Lower lobe of right lung (tissue), 2 donors: ENCODE measurements at regions not wholly inside any gene's neighbourhood (a gene's known extent, or its start where the extent isn't known, plus 50 kb on each side); places are given as distances from the start of the nearest gene placed in this dataset.
"Not testable (repeated sequence)": the region's sequence is repeated elsewhere in the genome, so short reads cannot be mapped to it uniquely, and the experiment has no call there.

Experiments used
- ATAC-seq, 2 donors: fragments of 200-7000 bp; cut with Tn5 transposase; one replicate each; pipeline ENCODE4 v1.9.1; 2020 to 2022; ENCODE audit warnings: mild to moderate bottlenecking in 2 of 2, moderate library complexity in 2 of 2
- DNase-seq: peaks from one replicate; pipeline ENCODE4 v3.0.0-alpha.2; 2020
- H3K27ac ChIP-seq: fragments of 200-600 bp; one replicate; pipeline ENCODE4 v1.8.0; 2022
- H3K27me3 ChIP-seq: fragments of 200-600 bp; one replicate; pipeline ENCODE4 v1.8.0; 2022; ENCODE audit warnings: low read depth
- H3K36me3 ChIP-seq: fragments of 200-600 bp; one replicate; pipeline ENCODE4 v1.8.0; 2022; ENCODE audit warnings: mild to moderate bottlenecking
- H3K4me1 ChIP-seq: fragments of 200-600 bp; one replicate; pipeline ENCODE4 v1.8.0; 2022
- H3K4me3 ChIP-seq: fragments of 200-600 bp; one replicate; pipeline ENCODE4 v1.8.0; 2022; ENCODE audit warnings: mild to moderate bottlenecking
- H3K9me3 ChIP-seq: fragments of 200-600 bp; one replicate; pipeline ENCODE4 v1.8.0; 2022
- intact Hi-C: fragments of 100-400 bp; cut with DNase I; formaldehyde crosslinking; loops from one replicate; pipeline ENCODE4 v1.11.0; 2022
- TF ChIP-seq, protein P1 (sequence below): fragments of 200-600 bp; IDR thresholded peaks from one replicate; pipeline ENCODE4 v1.8.0; 2022; ENCODE audit warnings: antibody characterized with exemption, mild to moderate bottlenecking
- donor health status: DM: no; HTN: yes; CAD: no; lungs with severe emphysema.

DNA sequence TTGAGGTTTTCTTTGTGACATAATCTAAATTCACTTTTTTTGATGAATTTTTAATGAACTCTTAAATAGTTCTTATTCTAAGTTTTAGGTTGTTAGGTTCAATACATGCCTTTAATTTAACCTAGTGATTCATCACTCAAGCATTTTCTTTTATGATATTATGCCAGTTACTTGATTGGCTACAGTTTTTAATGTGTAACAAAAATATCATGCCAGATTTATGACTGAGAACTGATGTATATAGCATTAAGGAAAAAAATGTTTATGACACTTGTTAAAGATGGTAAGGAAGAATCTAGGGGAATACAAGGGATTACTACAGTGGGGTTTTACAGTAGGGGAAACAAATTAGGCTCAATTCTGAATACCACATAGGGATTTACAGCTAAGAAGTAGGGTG is 103.1 kb downstream of the VGLL3 start:
- DNase-seq (no peak), ATAC-seq (no peak)
- Histone ChIP-seq H3K4me3 (no peak overlapping the region), H3K4me1 (no peaks in the 10 kb centered on the region), H3K9me3 (no peaks in the 10 kb centered on the region), H3K36me3 (no peaks in the 10 kb centered on the region), H3K27ac (no peak overlapping the region), H3K27me3 (no peaks in the 10 kb centered on the region)
- TF ChIP-seq, protein P1, sequence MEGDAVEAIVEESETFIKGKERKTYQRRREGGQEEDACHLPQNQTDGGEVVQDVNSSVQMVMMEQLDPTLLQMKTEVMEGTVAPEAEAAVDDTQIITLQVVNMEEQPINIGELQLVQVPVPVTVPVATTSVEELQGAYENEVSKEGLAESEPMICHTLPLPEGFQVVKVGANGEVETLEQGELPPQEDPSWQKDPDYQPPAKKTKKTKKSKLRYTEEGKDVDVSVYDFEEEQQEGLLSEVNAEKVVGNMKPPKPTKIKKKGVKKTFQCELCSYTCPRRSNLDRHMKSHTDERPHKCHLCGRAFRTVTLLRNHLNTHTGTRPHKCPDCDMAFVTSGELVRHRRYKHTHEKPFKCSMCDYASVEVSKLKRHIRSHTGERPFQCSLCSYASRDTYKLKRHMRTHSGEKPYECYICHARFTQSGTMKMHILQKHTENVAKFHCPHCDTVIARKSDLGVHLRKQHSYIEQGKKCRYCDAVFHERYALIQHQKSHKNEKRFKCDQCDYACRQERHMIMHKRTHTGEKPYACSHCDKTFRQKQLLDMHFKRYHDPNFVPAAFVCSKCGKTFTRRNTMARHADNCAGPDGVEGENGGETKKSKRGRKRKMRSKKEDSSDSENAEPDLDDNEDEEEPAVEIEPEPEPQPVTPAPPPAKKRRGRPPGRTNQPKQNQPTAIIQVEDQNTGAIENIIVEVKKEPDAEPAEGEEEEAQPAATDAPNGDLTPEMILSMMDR: no peak
- intact Hi-C loops: no loop called here

DNA sequence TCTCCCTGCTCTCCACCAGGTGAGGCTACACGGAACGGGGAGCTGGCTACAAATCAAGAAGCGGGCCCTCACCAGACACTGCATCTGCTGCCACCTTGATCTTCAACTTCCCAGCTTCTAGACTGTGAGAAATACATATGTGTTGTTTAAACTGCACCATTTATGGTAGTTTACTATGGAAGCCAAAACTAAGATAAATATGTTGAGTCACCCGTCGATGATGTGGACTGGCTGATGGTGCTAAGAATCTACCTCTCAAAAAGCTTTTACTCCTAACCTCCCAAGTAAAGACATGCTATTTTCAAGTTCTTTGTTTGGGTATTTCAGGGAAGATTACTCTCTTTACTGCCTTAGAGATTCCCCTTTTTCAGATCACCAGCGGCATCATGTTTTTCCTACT is 110.9 kb downstream of the VGLL3 start:
- TF ChIP-seq, protein P1: no peak
- H3K27ac ChIP-seq: no peak overlapping the region
- ATAC-seq (no peak), DNase-seq (no peak)
- no peak overlapping the region for H3K4me3 ChIP-seq
- no peaks in the 10 kb centered on the region for H3K36me3 ChIP-seq
- no peaks in the 10 kb centered on the region for H3K9me3 ChIP-seq
- H3K27me3 ChIP-seq: no peaks in the 10 kb centered on the region
- H3K4me1 ChIP-seq: no peaks in the 10 kb centered on the region
- intact Hi-C loops: no loop called here

DNA sequence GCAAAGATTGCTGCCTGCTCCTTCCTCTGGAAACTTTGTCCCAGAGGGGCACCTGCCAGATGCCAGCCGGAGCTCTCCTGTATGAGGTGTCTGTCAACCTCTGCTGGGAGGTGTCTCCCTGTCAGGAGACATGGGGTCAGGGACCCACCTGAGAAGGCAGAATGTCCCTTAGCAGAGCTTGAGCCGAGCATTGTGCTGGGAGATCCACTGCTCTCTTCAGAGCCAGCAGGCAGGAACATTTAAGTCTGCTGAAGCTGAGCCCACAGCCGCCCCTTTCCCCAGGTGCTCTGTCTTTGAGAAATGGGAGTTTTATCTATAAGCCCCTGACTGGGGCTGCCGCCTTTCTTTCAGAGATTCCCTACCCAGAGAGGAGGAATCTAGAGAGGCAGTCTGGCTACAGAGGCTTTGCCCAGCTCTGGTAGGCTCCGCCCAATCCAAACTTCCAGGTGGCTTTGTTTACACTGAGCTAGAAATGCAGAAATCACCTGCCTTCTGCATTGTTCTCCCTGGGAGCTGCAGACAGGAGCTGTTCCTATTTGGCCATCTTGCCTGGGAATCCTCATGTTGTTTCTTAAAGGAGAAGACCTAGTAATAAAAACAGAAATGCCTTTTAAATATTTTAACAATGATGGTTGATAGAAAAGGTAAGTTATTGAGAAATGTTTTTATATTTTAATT is 114.3 kb downstream of the VGLL3 start:
- H3K4me1 ChIP-seq, intact Hi-C loops, ATAC-seq, H3K27ac ChIP-seq, DNase-seq, H3K4me3 ChIP-seq, H3K36me3 ChIP-seq, H3K27me3 ChIP-seq, H3K9me3 ChIP-seq: not testable (repeated sequence)

DNA sequence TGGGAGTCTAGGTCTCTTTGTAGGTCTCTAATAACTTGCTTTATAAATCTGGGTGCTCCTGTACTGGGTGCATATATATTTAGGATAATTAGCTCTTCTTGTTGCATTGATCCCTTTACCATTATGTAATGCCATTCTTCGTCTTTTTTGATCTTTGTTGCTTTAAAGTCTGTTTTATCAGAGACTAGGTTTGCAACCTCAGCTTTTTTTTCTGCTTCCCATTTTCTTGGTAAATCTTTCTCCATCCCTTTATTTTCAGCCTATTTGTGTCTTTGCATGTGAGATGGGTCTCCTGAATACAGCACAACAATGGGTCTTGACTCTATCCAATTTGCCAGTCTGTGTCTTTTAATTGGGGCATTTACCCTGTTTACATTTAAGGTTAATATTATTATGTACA is 116.2 kb downstream of the VGLL3 start:
- DNase-seq, H3K4me1 ChIP-seq, H3K36me3 ChIP-seq, ATAC-seq, intact Hi-C loops, H3K27ac ChIP-seq, H3K4me3 ChIP-seq, H3K9me3 ChIP-seq, H3K27me3 ChIP-seq: not testable (repeated sequence)

DNA sequence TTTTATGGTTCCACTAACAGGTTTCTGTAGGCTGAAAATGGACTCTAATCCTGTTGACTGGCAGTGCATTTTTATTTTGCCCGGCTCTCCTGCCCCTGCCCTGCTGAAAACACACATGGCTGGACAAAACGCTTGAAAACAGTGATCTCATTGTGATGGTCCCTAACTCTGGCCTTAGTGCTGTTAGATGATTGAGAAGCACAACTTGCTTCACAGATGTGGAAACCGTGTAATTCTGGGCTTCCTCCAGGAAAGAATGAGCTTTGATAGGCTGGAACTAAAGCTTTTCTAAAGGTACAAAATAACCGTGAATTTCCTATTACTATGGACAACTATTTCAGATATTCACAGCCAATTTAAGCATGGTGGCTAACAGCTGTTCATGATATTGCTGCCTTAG is 121.4 kb downstream of the VGLL3 start:
- Histone ChIP-seq H3K27ac (no peak overlapping the region), H3K27me3 (no peaks in the 10 kb centered on the region), H3K9me3 (peaks cover 2% of the 10 kb centered on the region), H3K4me3 (no peak overlapping the region), H3K36me3 (no peaks in the 10 kb centered on the region), H3K4me1 (no peaks in the 10 kb centered on the region)
- TF ChIP-seq, protein P1: no peak
- ATAC-seq (no peak), DNase-seq (no peak)
- intact Hi-C loops: no loop called here

DNA sequence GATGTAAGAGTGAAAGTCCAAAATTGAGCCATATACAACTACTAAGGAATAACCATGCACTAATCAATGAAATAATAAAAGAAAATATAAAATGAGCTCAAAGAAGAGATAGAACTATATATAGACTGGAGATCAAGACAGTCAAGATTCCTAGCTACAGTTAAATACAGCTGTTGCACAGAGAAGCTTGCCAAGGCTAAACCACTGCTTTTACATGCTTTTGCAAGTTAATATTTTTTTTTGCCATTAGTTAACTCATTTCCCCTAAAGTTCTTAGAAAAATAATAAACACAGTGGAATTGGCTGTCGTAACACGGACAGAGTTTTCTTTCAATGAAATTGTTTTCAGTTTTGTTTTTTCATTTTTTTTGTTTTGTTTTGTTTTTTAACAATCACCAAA is 123.0 kb downstream of the VGLL3 start:
- no peaks in the 10 kb centered on the region for H3K4me1 ChIP-seq
- ATAC-seq: no peak
- no peak overlapping the region for H3K27ac ChIP-seq
- no peaks in the 10 kb centered on the region for H3K27me3 ChIP-seq
- H3K9me3 ChIP-seq: peaks cover 2% of the 10 kb centered on the region
- H3K4me3 ChIP-seq: no peak overlapping the region
- TF ChIP-seq, protein P1: no peak
- intact Hi-C loops: no loop called here
- no peaks in the 10 kb centered on the region for H3K36me3 ChIP-seq
- DNase-seq: no peak

DNA sequence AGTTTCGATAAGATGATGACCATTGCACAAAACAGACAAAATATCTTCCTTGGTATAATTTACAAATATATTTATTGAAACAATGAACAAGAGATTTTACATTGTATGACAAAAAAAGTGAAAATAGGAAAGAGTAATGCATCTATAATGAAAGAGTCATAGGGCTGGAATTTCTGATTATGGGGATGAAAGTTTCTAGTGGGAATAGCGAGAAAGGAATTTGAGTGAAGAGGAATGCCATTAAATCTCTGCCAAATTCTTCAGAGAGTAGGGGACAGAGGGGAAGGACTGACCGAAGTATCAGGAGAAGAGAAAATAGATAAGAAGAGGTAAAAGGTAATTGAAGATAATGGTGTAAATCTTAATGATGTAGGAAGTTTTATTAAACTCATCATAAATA is 125.4 kb downstream of the VGLL3 start:
- ATAC-seq (no peak), DNase-seq (no peak)
- H3K27me3 ChIP-seq: no peaks in the 10 kb centered on the region
- H3K27ac ChIP-seq: no peak overlapping the region
- intact Hi-C loops: no loop called here
- H3K4me3 ChIP-seq: no peak overlapping the region
- H3K36me3 ChIP-seq: no peaks in the 10 kb centered on the region
- no peaks in the 10 kb centered on the region for H3K4me1 ChIP-seq
- TF ChIP-seq, protein P1: no peak
- no peaks in the 10 kb centered on the region for H3K9me3 ChIP-seq
